CD8-positive, alpha-beta memory T cell (primary cell): ENCODE measurements at regions not wholly inside any gene's neighbourhood (a gene's known extent, or its start where the extent isn't known, plus 50 kb on each side); places are given as distances from the start of the nearest gene placed in this dataset.
"Not testable (repeated sequence)": the region's sequence is repeated elsewhere in the genome, so short reads cannot be mapped to it uniquely, and the experiment has no call there.

Experiments used
- CTCF ChIA-PET: fragments of 350-600 bp; sonication (Branson Sonifier 250); formaldehyde crosslinking; loops from one replicate; lab custom pipeline; 2021; ENCODE audit warnings: antibody characterized with exemption; lab: Charles Lee
- POLR2A ChIA-PET: fragments of 350-600 bp; sonication (Branson Sonifier 250); formaldehyde crosslinking; loops from one replicate; lab custom pipeline; 2021; ENCODE audit warnings: antibody characterized with exemption; lab: Charles Lee
- DNase-seq, 5 donors: peaks; one replicate each; pipeline versions ENCODE4 v3.0.0 to v3.0.0-alpha.2; 2020 to 2022; ENCODE audit warnings: mixed read lengths in 1 of 5
- H3K27ac ChIP-seq: one replicate; pipeline ENCODE4 v1.7.0; 2013; ENCODE audit warnings: low read depth, mild to moderate bottlenecking, low read length, moderate library complexity
- H3K27me3 ChIP-seq: 2 replicates; pipeline ENCODE4 v1.7.0; 2013; ENCODE audit warnings: low read length, mild to moderate bottlenecking; ENCODE audit not compliant: insufficient read depth, poor library complexity, severe bottlenecking
- H3K36me3 ChIP-seq: 2 replicates; pipeline ENCODE4 v1.7.0; 2013; ENCODE audit warnings: mild to moderate bottlenecking, low read length, moderate library complexity; ENCODE audit not compliant: insufficient read depth
- H3K4me1 ChIP-seq: 2 replicates; pipeline ENCODE4 v1.7.0; 2013; ENCODE audit warnings: mild to moderate bottlenecking, low read length, moderate library complexity; ENCODE audit not compliant: insufficient read depth
- H3K4me3 ChIP-seq: 2 replicates; pipeline ENCODE4 v1.7.0; 2013; ENCODE audit warnings: mild to moderate bottlenecking, low read length
- H3K9me3 ChIP-seq: 2 replicates; pipeline ENCODE4 v1.7.0; 2013; ENCODE audit warnings: mild to moderate bottlenecking, low read length
- H3K27ac Mint-ChIP-seq, 8 donors: one replicate each; pipeline ENCODE4 v1.8.0; 2020 to 2021; ENCODE audit warnings: mixed read lengths in 8 of 8, mild to moderate bottlenecking in 6 of 8, inconsistent platforms in 3 of 8, moderate library complexity in 3 of 8
- H3K27me3 Mint-ChIP-seq, 2 donors: one replicate each; pipeline ENCODE4 v1.8.0; 2020 to 2021; ENCODE audit warnings: mixed read lengths in 2 of 2, mild to moderate bottlenecking in 1 of 2, moderate library complexity in 1 of 2
- H3K36me3 Mint-ChIP-seq, 3 donors: one replicate each; pipeline ENCODE4 v1.8.0; 2020 to 2021; ENCODE audit warnings: mixed read lengths in 3 of 3, inconsistent platforms in 1 of 3, mild to moderate bottlenecking in 1 of 3
- H3K4me1 Mint-ChIP-seq, 3 donors: one replicate each; pipeline ENCODE4 v1.8.0; 2020 to 2021; ENCODE audit warnings: mixed read lengths in 3 of 3, inconsistent platforms in 1 of 3, mild to moderate bottlenecking in 1 of 3
- H3K4me3 Mint-ChIP-seq, 7 donors: one replicate each; pipeline ENCODE4 v1.8.0; 2020 to 2021; ENCODE audit warnings: mixed read lengths in 7 of 7, mild to moderate bottlenecking in 6 of 7, moderate library complexity in 4 of 7, inconsistent platforms in 2 of 7
- H3K9me3 Mint-ChIP-seq, 5 donors: one replicate each; pipeline ENCODE4 v1.8.0; 2020 to 2022; ENCODE audit warnings: mixed read lengths in 5 of 5, mild to moderate bottlenecking in 3 of 5, moderate library complexity in 2 of 5, inconsistent platforms in 1 of 5

GRCh38 chr7:82599895-82600294 lies 156.3 kb upstream of the CACNA2D1 start:
- H3K27me3 Mint-ChIP-seq = no peaks in the 10 kb centered on the region

DNA sequence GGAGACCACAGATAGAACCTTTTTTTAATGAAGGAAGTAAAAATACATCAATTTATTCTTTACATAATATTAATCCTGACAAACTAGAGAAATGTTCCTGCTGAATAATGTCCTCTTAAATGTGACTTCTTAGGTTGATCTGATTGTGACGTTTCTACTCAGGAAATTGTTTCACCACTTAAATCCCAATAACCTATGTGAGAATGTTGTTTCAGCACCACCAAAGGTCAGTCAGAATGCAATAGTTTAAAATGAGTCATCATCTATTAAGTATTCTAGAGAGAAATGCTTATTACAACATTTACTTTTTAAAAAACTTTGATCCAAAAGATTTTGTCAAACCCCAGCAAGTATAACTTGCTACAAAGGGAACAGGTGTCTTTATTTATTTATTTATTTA lies 155.4 kb upstream of the CACNA2D1 start:
- H3K4me3 ChIP-seq = no peak overlapping the region
- peaks cover 0 to 4% (median 0%) of the 10 kb centered on the region in 5 donors for H3K9me3 Mint-ChIP-seq
- H3K9me3 ChIP-seq = peaks cover 5% of the 10 kb centered on the region
- no peak overlapping the region for H3K4me3 Mint-ChIP-seq
- no peaks in the 10 kb centered on the region for H3K4me1 Mint-ChIP-seq
- no peaks in the 10 kb centered on the region for H3K36me3 ChIP-seq
- ChIA-PET POLR2A (no interaction called here), CTCF (no interaction called here)
- H3K27ac ChIP-seq = no peak overlapping the region
- DNase-seq = no peak
- H3K27me3 ChIP-seq = no peaks in the 10 kb centered on the region
- no peaks in the 10 kb centered on the region for H3K36me3 Mint-ChIP-seq
- no peaks in the 10 kb centered on the region for H3K4me1 ChIP-seq
- H3K27ac Mint-ChIP-seq = no peak overlapping the region
- H3K27me3 Mint-ChIP-seq = no peaks in the 10 kb centered on the region

More at GRCh38 chr7:82599895-82600294, 156.3 kb upstream of the CACNA2D1 start:
- Mint-ChIP-seq H3K4me1 (no peaks in the 10 kb centered on the region), H3K4me3 (no peak overlapping the region), H3K9me3 (peaks cover 0 to 4% (median 0%) of the 10 kb centered on the region in 5 donors), H3K36me3 (no peaks in the 10 kb centered on the region), H3K27ac (no peak overlapping the region)
- Histone ChIP-seq H3K27me3 (no peaks in the 10 kb centered on the region), H3K4me3 (no peak overlapping the region), H3K36me3 (no peaks in the 10 kb centered on the region), H3K27ac (no peak overlapping the region), H3K4me1 (no peaks in the 10 kb centered on the region), H3K9me3 (peaks cover 5% of the 10 kb centered on the region)
- DNase-seq = no peak
- ChIA-PET POLR2A (no interaction called here), CTCF (no interaction called here)

DNA sequence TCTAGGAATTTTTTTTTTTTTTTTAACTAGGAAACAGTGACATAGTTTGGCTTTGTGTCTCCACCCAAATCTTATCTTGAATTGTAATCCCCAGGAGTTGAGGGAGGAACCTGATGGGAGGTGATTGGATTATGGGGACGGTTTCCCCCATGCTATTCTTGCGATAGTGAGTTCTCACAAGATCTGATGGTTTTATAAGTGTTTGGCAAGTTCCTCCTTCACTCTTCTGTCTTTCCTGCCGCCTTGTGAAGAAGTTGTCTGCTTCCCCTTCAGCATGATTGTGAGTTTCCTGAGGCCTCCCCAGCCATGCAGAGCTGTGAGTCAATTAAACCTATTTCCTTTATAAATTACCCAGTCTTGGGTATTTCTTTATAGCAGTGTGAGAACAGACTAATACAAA lies 152.2 kb upstream of the CACNA2D1 start:
- H3K4me3 Mint-ChIP-seq, H3K9me3 Mint-ChIP-seq, H3K27me3 Mint-ChIP-seq, H3K36me3 ChIP-seq, H3K4me1 ChIP-seq, H3K27ac Mint-ChIP-seq, H3K4me1 Mint-ChIP-seq, H3K4me3 ChIP-seq, H3K36me3 Mint-ChIP-seq, H3K27ac ChIP-seq, H3K9me3 ChIP-seq, CTCF ChIA-PET, POLR2A ChIA-PET, DNase-seq, H3K27me3 ChIP-seq: not testable (repeated sequence)

DNA sequence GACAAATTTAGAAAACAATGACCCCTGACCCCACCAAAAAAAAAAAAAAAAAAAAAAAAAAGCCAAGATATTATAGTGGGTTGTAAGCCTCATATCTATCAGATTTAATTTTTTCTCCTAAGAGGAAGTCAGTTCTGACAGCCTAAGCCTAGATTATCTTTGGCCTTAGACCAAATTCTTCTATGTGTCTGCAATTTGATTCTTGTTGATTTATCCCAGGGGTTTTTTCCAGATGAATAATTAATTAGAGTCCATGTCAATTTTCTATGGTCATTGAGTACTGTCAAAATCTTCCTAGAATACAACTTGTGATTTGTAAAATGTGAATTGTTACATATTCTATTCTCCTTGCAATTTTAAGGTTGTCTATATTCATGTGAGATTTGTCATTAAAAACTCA lies 151.6 kb upstream of the CACNA2D1 start:
- H3K4me3 Mint-ChIP-seq = no peak overlapping the region
- no peaks in the 10 kb centered on the region for H3K27me3 Mint-ChIP-seq
- H3K4me1 Mint-ChIP-seq = no peaks in the 10 kb centered on the region
- CTCF ChIA-PET = no interaction called here
- H3K36me3 Mint-ChIP-seq = no peaks in the 10 kb centered on the region
- H3K27ac ChIP-seq = no peak overlapping the region
- H3K4me1 ChIP-seq = no peaks in the 10 kb centered on the region
- H3K9me3 ChIP-seq = no peaks in the 10 kb centered on the region
- no peak overlapping the region for H3K27ac Mint-ChIP-seq
- H3K9me3 Mint-ChIP-seq = peaks cover 0 to 5% (median 0%) of the 10 kb centered on the region in 5 donors
- POLR2A ChIA-PET = no interaction called here
- H3K27me3 ChIP-seq = no peaks in the 10 kb centered on the region
- H3K4me3 ChIP-seq = no peak overlapping the region
- H3K36me3 ChIP-seq = no peaks in the 10 kb centered on the region
- no peak for DNase-seq

GRCh38 chr7:82594665-82595064 lies 151.1 kb upstream of the CACNA2D1 start:
- Histone ChIP-seq H3K36me3 (no peaks in the 10 kb centered on the region), H3K4me1 (no peaks in the 10 kb centered on the region), H3K4me3 (no peak overlapping the region), H3K27me3 (no peaks in the 10 kb centered on the region), H3K9me3 (no peaks in the 10 kb centered on the region), H3K27ac (no peak overlapping the region)
- H3K4me3 Mint-ChIP-seq = no peak overlapping the region
- H3K36me3 Mint-ChIP-seq = no peaks in the 10 kb centered on the region
- no peak overlapping the region for H3K27ac Mint-ChIP-seq
- ChIA-PET POLR2A (no interaction called here), CTCF (no interaction called here)
- H3K27me3 Mint-ChIP-seq = peaks cover 0 to 2% of the 10 kb centered on the region in 2 donors
- no peaks in the 10 kb centered on the region for H3K4me1 Mint-ChIP-seq
- DNase-seq = no peak
- H3K9me3 Mint-ChIP-seq = peaks cover 0 to 5% (median 0%) of the 10 kb centered on the region in 5 donors

DNA sequence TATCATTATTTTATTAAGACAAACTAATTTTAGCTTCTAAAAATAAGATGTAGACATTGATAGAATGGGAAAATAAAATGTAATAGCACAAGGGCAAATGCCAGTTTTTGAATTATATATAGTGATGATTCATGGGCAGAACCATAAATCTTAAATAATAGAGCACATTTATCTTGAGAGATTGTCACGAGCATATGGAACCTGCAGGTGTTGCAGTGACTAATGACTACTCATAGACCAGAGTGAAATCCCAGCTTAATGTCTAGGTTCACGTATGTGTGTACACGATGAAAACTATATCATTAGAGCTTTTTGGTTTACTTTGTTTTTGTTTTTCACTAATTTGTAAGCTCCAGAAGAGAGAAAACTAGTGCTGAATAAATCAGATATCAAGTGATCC lies 150.2 kb upstream of the CACNA2D1 start:
- Histone ChIP-seq H3K36me3 (no peaks in the 10 kb centered on the region), H3K9me3 (no peaks in the 10 kb centered on the region), H3K27me3 (no peaks in the 10 kb centered on the region), H3K27ac (no peak overlapping the region), H3K4me3 (no peak overlapping the region), H3K4me1 (no peaks in the 10 kb centered on the region)
- DNase-seq = no peak
- CTCF ChIA-PET = no interaction called here
- no peak overlapping the region for H3K4me3 Mint-ChIP-seq
- POLR2A ChIA-PET = no interaction called here
- no peak overlapping the region for H3K27ac Mint-ChIP-seq
- peaks cover 0 to 3% of the 10 kb centered on the region in 2 donors for H3K27me3 Mint-ChIP-seq
- H3K36me3 Mint-ChIP-seq = no peaks in the 10 kb centered on the region
- peaks cover 0 to 5% (median 0%) of the 10 kb centered on the region in 5 donors for H3K9me3 Mint-ChIP-seq
- no peaks in the 10 kb centered on the region for H3K4me1 Mint-ChIP-seq

DNA sequence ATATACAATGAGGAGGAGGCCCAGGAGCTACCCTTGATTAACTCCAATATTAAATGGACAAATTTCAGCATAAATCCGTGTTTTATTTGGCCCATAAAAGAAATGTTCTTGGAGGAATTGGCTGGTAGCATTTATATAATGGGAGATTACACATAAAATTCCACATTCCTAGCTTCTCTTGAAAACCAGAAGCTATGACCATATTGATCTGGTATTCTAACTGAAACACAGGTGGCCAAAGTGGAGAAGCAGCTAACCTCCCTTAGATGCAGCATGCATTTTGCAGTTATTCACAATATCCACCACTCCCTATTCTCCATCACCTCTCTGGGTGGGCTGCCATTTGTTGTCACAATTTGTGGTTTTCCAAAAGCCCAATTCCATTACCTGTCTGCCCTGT lies 148.8 kb upstream of the CACNA2D1 start:
- POLR2A ChIA-PET = no interaction called here
- Mint-ChIP-seq H3K9me3 (peaks cover 0 to 4% (median 0%) of the 10 kb centered on the region in 5 donors), H3K4me1 (no peaks in the 10 kb centered on the region), H3K27ac (no peak overlapping the region), H3K4me3 (no peak overlapping the region), H3K27me3 (peaks cover 0 to 3% of the 10 kb centered on the region in 2 donors), H3K36me3 (no peaks in the 10 kb centered on the region)
- CTCF ChIA-PET = no interaction called here
- no peak for DNase-seq
- no peaks in the 10 kb centered on the region for H3K9me3 ChIP-seq
- H3K4me3 ChIP-seq = no peak overlapping the region
- no peak overlapping the region for H3K27ac ChIP-seq
- no peaks in the 10 kb centered on the region for H3K36me3 ChIP-seq
- no peaks in the 10 kb centered on the region for H3K4me1 ChIP-seq
- H3K27me3 ChIP-seq = no peaks in the 10 kb centered on the region

- H3K4me1 Mint-ChIP-seq = no peaks in the 10 kb centered on the region
- H3K36me3 Mint-ChIP-seq = no peaks in the 10 kb centered on the region
- no peaks in the 10 kb centered on the region for H3K27me3 ChIP-seq
- H3K4me3 Mint-ChIP-seq = no peak overlapping the region
- H3K4me3 ChIP-seq = no peak overlapping the region
- no peaks in the 10 kb centered on the region for H3K4me1 ChIP-seq
- H3K9me3 Mint-ChIP-seq = peaks cover 0 to 10% (median 0%) of the 10 kb centered on the region in 5 donors
- H3K27ac ChIP-seq = no peak overlapping the region
- no peak for DNase-seq
- ChIA-PET POLR2A (no interaction called here), CTCF (no interaction called here)
- H3K27ac Mint-ChIP-seq = no peak overlapping the region
- no peaks in the 10 kb centered on the region for H3K9me3 ChIP-seq
- H3K27me3 Mint-ChIP-seq = no peaks in the 10 kb centered on the region
- H3K36me3 ChIP-seq = no peaks in the 10 kb centered on the region
Measured at GRCh38 chr7:82579047-82579446, 135.5 kb upstream of the CACNA2D1 start.

GRCh38 chr7:82578430-82578829 lies 134.9 kb upstream of the CACNA2D1 start:
- no peak overlapping the region for H3K27ac Mint-ChIP-seq

More at GRCh38 chr7:82578430-82578829, 134.9 kb upstream of the CACNA2D1 start:
- Mint-ChIP-seq H3K9me3 (peaks cover 0 to 10% (median 0%) of the 10 kb centered on the region in 5 donors), H3K4me3 (no peak overlapping the region), H3K4me1 (no peaks in the 10 kb centered on the region), H3K27me3 (no peaks in the 10 kb centered on the region), H3K36me3 (no peaks in the 10 kb centered on the region)
- no peak for DNase-seq
- H3K27me3 ChIP-seq = no peaks in the 10 kb centered on the region
- no peak overlapping the region for H3K4me3 ChIP-seq
- no peaks in the 10 kb centered on the region for H3K9me3 ChIP-seq
- no peaks in the 10 kb centered on the region for H3K36me3 ChIP-seq
- H3K27ac ChIP-seq = no peak overlapping the region
- ChIA-PET CTCF (no interaction called here), POLR2A (no interaction called here)
- H3K4me1 ChIP-seq = no peaks in the 10 kb centered on the region
